HepG2 (cell line): ENCODE measurements at regions not wholly inside any gene's neighbourhood (a gene's known extent, or its start where the extent isn't known, plus 50 kb on each side); places are given as distances from the start of the nearest gene placed in this dataset.

Experiments
- ATAC-seq: fragments of 200-7000 bp; cut with Tn5 transposase; 3 replicates; pipeline ENCODE4 v1.9.1; 2020; ENCODE audit warnings: mild to moderate bottlenecking, moderate library complexity
- BruUV-seq: library from RNA; stranded (reverse); fragments of 400-500 nt; replicated peaks from 2 replicates; lab custom pipeline; 2021; lab: Mats Ljungman, UMichigan
- CTCF ChIA-PET: fragments of 300-600 bp; formaldehyde crosslinking; extraction: SDS; loops from one replicate; lab custom pipeline; 2021; ENCODE audit warnings: low total read pairs, inconsistent platforms, low intra/inter-chr PET ratio; lab: Yijun Ruan, JAX
- POLR2A ChIA-PET: fragments of 350-600 bp; sonication (Branson Sonifier 250); formaldehyde crosslinking; loops from one replicate; lab custom pipeline; 2020; ENCODE audit warnings: antibody characterized with exemption, inconsistent platforms; lab: Yijun Ruan, JAX
- DNase-seq: peaks from one replicate; pipeline ENCODE4 v3.0.0-alpha.2; 2015; ENCODE audit warnings: low spot score
- FAIRE-seq: peaks from 3 replicates; lab custom pipeline; 2011; peaks lifted over from hg19 to GRCh38; lab: Jason Lieb, UNC
- H2AFZ ChIP-seq: one replicate; pipeline ENCODE4 v1.6.1; 2011; ENCODE audit warnings: low read length, inconsistent platforms
- H3K27ac ChIP-seq: fragments of 300-600 bp; 3 replicates; pipeline ENCODE4 v1.8.0; 2011; ENCODE audit warnings: mixed run types, mild to moderate bottlenecking, mixed read lengths, low read length, inconsistent platforms; ENCODE audit not compliant: insufficient read depth; ENCODE audit errors: extremely low read length
- H3K27me3 ChIP-seq, 2 experiments: fragments of 200-600 bp in 1 of 2; 2 replicates in 1 of 2; 3 replicates in 1 of 2; pipeline versions ENCODE4 v1.6.0 to v1.8.0; 2011; ENCODE audit warnings: low read length in 2 of 2, mild to moderate bottlenecking in 2 of 2, moderate library complexity in 2 of 2, inconsistent platforms in 1 of 2; ENCODE audit not compliant: insufficient read depth in 2 of 2, control insufficient read depth in 1 of 2
- H3K36me3 ChIP-seq, 2 experiments: fragments of 200-600 bp in 1 of 2; replicated peaks in 1 of 2; 2 replicates in 1 of 2; 3 replicates in 1 of 2; pipeline versions ENCODE4 v1.5.1 to v1.8.0; 2011; ENCODE audit warnings: low read length in 2 of 2, inconsistent platforms in 1 of 2; ENCODE audit not compliant: insufficient read depth in 2 of 2, control insufficient read depth in 1 of 2
- H3K4me1 ChIP-seq: 2 replicates; pipeline ENCODE4 v1.5.1; 2012; ENCODE audit warnings: low read length, inconsistent platforms; ENCODE audit not compliant: insufficient read depth
- H3K4me2 ChIP-seq: 2 replicates; pipeline ENCODE4 v1.6.0; 2011; ENCODE audit warnings: low read depth, low read length, inconsistent platforms
- H3K4me3 ChIP-seq, 3 experiments: fragments of 200-600 bp in 1 of 3; sonication (generic), shearing (Covaris generic) in 1 of 3; replicated peaks in 1 of 3; 2 replicates each; pipeline ENCODE4 v1.5.1; 2011 to 2016; ENCODE audit warnings: low read length in 3 of 3, inconsistent platforms in 2 of 3, low read depth in 2 of 3, mild to moderate bottlenecking in 2 of 3, control low read depth in 1 of 3, mixed read lengths in 1 of 3; ENCODE audit not compliant: insufficient read depth in 1 of 3
- H3K79me2 ChIP-seq: one replicate; pipeline ENCODE4 v1.6.1; 2011; ENCODE audit warnings: low read length, inconsistent platforms; ENCODE audit not compliant: insufficient read depth
- H3K9ac ChIP-seq: 2 replicates; pipeline ENCODE4 v1.6.0; 2011; ENCODE audit warnings: mild to moderate bottlenecking, low read depth, low read length, inconsistent platforms; ENCODE audit not compliant: insufficient read depth
- H3K9me3 ChIP-seq: 2 replicates; pipeline ENCODE4 v1.5.1; 2012; ENCODE audit warnings: mild to moderate bottlenecking, low read length
- H4K20me1 ChIP-seq: 2 replicates; pipeline ENCODE4 v1.6.0; 2011; ENCODE audit warnings: inconsistent platforms, mild to moderate bottlenecking, low read length, moderate library complexity; ENCODE audit not compliant: insufficient read depth
- MBD4 ChIP-seq: IDR thresholded peaks from 2 replicates; pipeline ENCODE4 v1.6.1; 2012; ENCODE audit warnings: low read length, inconsistent platforms, borderline replicate concordance
- NRL ChIP-seq: sonication (generic); formaldehyde crosslinking; IDR thresholded peaks from 2 replicates; pipeline ENCODE4 v1.5.0; 2020; ENCODE audit warnings: missing genetic modification reagents, mild to moderate bottlenecking, moderate library complexity, borderline replicate concordance
- PRDM4 ChIP-seq: sonication (generic); formaldehyde crosslinking; IDR thresholded peaks from 2 replicates; pipeline ENCODE4 v1.9.0; 2021; ENCODE audit warnings: missing genetic modification reagents, borderline replicate concordance
- SPEN ChIP-seq: sonication (generic); formaldehyde crosslinking; IDR thresholded peaks from 2 replicates; pipeline ENCODE4 v1.5.1; 2020; ENCODE audit warnings: low read depth, mild to moderate bottlenecking, missing genetic modification reagents
- TAF1 ChIP-seq: sonication (generic); formaldehyde crosslinking; IDR thresholded peaks from 2 replicates; pipeline ENCODE4 v1.4.0; 2020; ENCODE audit warnings: missing genetic modification reagents
- TEAD3 ChIP-seq: optimal IDR thresholded peaks from 2 replicates; pipeline ENCODE3; 2016; ENCODE audit warnings: borderline replicate concordance
- ZFYVE20 ChIP-seq: sonication (generic); formaldehyde crosslinking; IDR thresholded peaks from 2 replicates; pipeline ENCODE4 v1.8.0; 2023; ENCODE audit warnings: low read depth, mild to moderate bottlenecking, moderate library complexity, missing genetic modification reagents, borderline replicate concordance
- ZNF17 ChIP-seq: sonication (generic); formaldehyde crosslinking; IDR thresholded peaks from 2 replicates; pipeline ENCODE4 v1.5.0; 2020; ENCODE audit warnings: mild to moderate bottlenecking, missing genetic modification reagents
- ZNF367 ChIP-seq: sonication (generic); formaldehyde crosslinking; IDR thresholded peaks from 2 replicates; pipeline ENCODE4 v1.4.0; 2020; ENCODE audit warnings: missing genetic modification reagents, borderline replicate concordance
- ZNF549 ChIP-seq: sonication (generic); formaldehyde crosslinking; IDR thresholded peaks from 2 replicates; pipeline ENCODE4 v1.5.0; 2020; ENCODE audit warnings: missing genetic modification reagents
- ZNF563 ChIP-seq: sonication (generic); formaldehyde crosslinking; IDR thresholded peaks from 2 replicates; pipeline ENCODE4 v1.8.0; 2022; ENCODE audit warnings: mild to moderate bottlenecking, moderate library complexity, missing genetic modification reagents
- WGBS: methylation state at CpG from one replicate; pipeline ENCODE4 v1.1.6; 2017; ENCODE audit warnings: low lambda C conversion rate; 5-methylcytosine and 5-hydroxymethylcytosine counted together
- in situ Hi-C: cut with HindIII; loops from 2 replicates; pipeline ENCODE4 v1.10.0; 2017; ENCODE audit warnings: low pct_unique_long_range_greater_than_20kb; ENCODE audit not compliant: extremely low pct_ligation_motif_present
- intact Hi-C: fragments of 100-400 bp; cut with micrococcal nuclease; formaldehyde crosslinking; loops from one replicate; pipeline ENCODE4 v1.10.0; 2022; ENCODE audit not compliant: unreplicated experiment

DNA sequence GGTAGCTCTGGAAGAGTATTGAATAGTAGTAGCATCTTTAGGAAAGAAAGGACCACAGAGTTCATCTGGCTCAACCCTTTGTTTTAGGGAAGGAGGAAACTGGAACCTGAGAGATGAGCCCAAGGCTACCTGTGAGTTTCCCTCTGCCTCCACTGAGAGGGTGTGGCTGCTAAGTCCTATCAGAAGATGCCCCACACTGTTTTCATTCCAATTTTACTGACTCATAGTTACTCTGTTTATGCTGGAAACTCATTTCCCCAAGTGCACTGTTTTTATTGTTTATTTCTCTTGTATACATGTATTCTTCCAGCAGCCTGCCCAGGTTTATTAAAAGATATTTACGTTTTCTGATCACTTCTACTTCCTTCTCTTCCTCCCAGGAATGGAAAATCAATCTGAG, 127.4 kb upstream of the ARHGAP5 start:
- H3K4me2 ChIP-seq, result no peak overlapping the region
- no peak for FAIRE-seq
- no peaks in the 10 kb centered on the region for H3K79me2 ChIP-seq
- no peak overlapping the region for H2AFZ ChIP-seq
- no peaks in the 10 kb centered on the region for H4K20me1 ChIP-seq
- H3K27ac ChIP-seq, result no peak overlapping the region
- no peak for DNase-seq
- 19% methylated on average over 1 of the region's 1 CpG for WGBS
- POLR2A ChIA-PET, result no interaction called here
- peaks cover 31% of the 10 kb centered on the region for H3K4me1 ChIP-seq
- CTCF ChIA-PET, result no interaction called here
- BruUV-seq, result no TSS peak
- no peaks in the 10 kb centered on the region for H3K36me3 ChIP-seq
- intact Hi-C loops (no loop called here), in situ Hi-C loops (no loop called here)
- no peaks in the 10 kb centered on the region; a peak in 1 of 5 replicates for H3K27me3 ChIP-seq
- TF ChIP-seq TAF1 (CRISPR knock-in tag) (no peak), TEAD3 (CRISPR knock-in tag) (no peak), ZNF367 (CRISPR knock-in tag) (no peak), NRL (CRISPR knock-in tag) (no peak), ZNF563 (no peak), PRDM4 (CRISPR knock-in tag) (no peak), SPEN (no peak), ZNF17 (CRISPR knock-in tag) (no peak), ZNF549 (CRISPR knock-in tag) (no peak), MBD4 (no peak), ZFYVE20 (no peak)
- no peak overlapping the region for H3K4me3 ChIP-seq
- no peak overlapping the region for H3K9ac ChIP-seq
- ATAC-seq, result no peak
- no peaks in the 10 kb centered on the region for H3K9me3 ChIP-seq
